Thoracic aorta (tissue), 2 donors: ENCODE measurements at regions not wholly inside any gene's neighbourhood (a gene's known extent, or its start where the extent isn't known, plus 50 kb on each side); places are given as distances from the start of the nearest gene placed in this dataset.

Source experiments
- ATAC-seq: fragments of 150-250 bp; one replicate; pipeline ENCODE4 v1.8.0; 2017; ENCODE audit warnings: low read depth; ENCODE audit not compliant: insufficient number of reproducible peaks, low FRiP score
- DNase-seq: peaks from one replicate; pipeline ENCODE4 v3.0.0-alpha.2; 2020; ENCODE audit warnings: low spot score
- H3K27ac ChIP-seq, 2 donors: fragments of 200-600 bp; sonication (generic); 1 replicate in 1 of 2; 2 replicates in 1 of 2; pipeline ENCODE4 v1.5.1; 2016; ENCODE audit warnings: mild to moderate bottlenecking in 2 of 2, moderate library complexity in 2 of 2
- H3K27me3 ChIP-seq: fragments of 200-600 bp; sonication (generic); replicated peaks from 2 replicates; pipeline ENCODE4 v1.6.0; 2016; ENCODE audit warnings: mild to moderate bottlenecking; ENCODE audit not compliant: insufficient read depth
- H3K36me3 ChIP-seq: fragments of 200-600 bp; sonication (generic); one replicate; pipeline ENCODE4 v1.5.1; 2016
- H3K4me1 ChIP-seq, 2 donors: fragments of 200-600 bp; sonication (generic); 1 replicate in 1 of 2; 2 replicates in 1 of 2; pipeline versions ENCODE4 v1.5.1 to v1.6.0; 2016; ENCODE audit warnings: low read depth in 2 of 2, mild to moderate bottlenecking in 1 of 2; ENCODE audit not compliant: control insufficient read depth in 1 of 2
- H3K4me3 ChIP-seq: fragments of 200-600 bp; sonication (generic); 2 replicates; pipeline ENCODE4 v1.5.1; 2016; ENCODE audit warnings: mild to moderate bottlenecking
- H3K9me3 ChIP-seq: fragments of 200-600 bp; sonication (generic); 2 replicates; pipeline ENCODE4 v1.5.1; 2016
- CTCF ChIP-seq: fragments of 200-600 bp; sonication (generic); IDR thresholded peaks from one replicate; pipeline ENCODE4 v1.5.1; 2019; ENCODE audit warnings: antibody characterized with exemption

- Histone ChIP-seq H3K9me3 (no peaks in the 10 kb centered on the region), H3K36me3 (no peaks in the 10 kb centered on the region), H3K4me3 (no peak overlapping the region), H3K27me3 (no peaks in the 10 kb centered on the region), H3K27ac (no peak overlapping the region), H3K4me1 (no peaks in the 10 kb centered on the region)
- ATAC-seq (no peak), DNase-seq (no peak)
- TF ChIP-seq CTCF: no peak
Measured at GRCh38 chr5:113788141-113788655, 274.7 kb downstream of the YTHDC2 start.

GRCh38 chr5:113789769-113790168, 276.3 kb downstream of the YTHDC2 start:
- H3K27me3 ChIP-seq: no peaks in the 10 kb centered on the region
- no peaks in the 10 kb centered on the region for H3K36me3 ChIP-seq
- no peaks in the 10 kb centered on the region for H3K4me1 ChIP-seq
- ATAC-seq (no peak), DNase-seq (no peak)
- H3K4me3 ChIP-seq: no peak overlapping the region
- TF ChIP-seq CTCF: no peak
- no peak overlapping the region for H3K27ac ChIP-seq
- H3K9me3 ChIP-seq: no peaks in the 10 kb centered on the region

GRCh38 chr5:113792806-113793205, 279.3 kb downstream of the YTHDC2 start:
- Histone ChIP-seq H3K4me1 (no peaks in the 10 kb centered on the region), H3K27me3 (no peaks in the 10 kb centered on the region), H3K27ac (no peak overlapping the region), H3K36me3 (no peaks in the 10 kb centered on the region), H3K4me3 (no peak overlapping the region), H3K9me3 (no peaks in the 10 kb centered on the region)
- ATAC-seq (no peak), DNase-seq (no peak)
- TF ChIP-seq CTCF: no peak

GRCh38 chr5:113794981-113795380, 281.5 kb downstream of the YTHDC2 start:
- Histone ChIP-seq H3K27ac (no peak overlapping the region), H3K36me3 (no peaks in the 10 kb centered on the region), H3K4me1 (no peaks in the 10 kb centered on the region), H3K4me3 (no peak overlapping the region), H3K27me3 (no peaks in the 10 kb centered on the region), H3K9me3 (no peaks in the 10 kb centered on the region)
- TF ChIP-seq CTCF: no peak
- DNase-seq (no peak), ATAC-seq (no peak)

- Histone ChIP-seq H3K9me3 (no peaks in the 10 kb centered on the region), H3K27me3 (no peaks in the 10 kb centered on the region), H3K36me3 (no peaks in the 10 kb centered on the region), H3K27ac (no peak overlapping the region), H3K4me3 (no peak overlapping the region), H3K4me1 (no peaks in the 10 kb centered on the region)
- DNase-seq (no peak), ATAC-seq (no peak)
- no peak for TF ChIP-seq CTCF
Measured at GRCh38 chr5:113800686-113801085, 287.2 kb downstream of the YTHDC2 start.
